ENCODE measurements at regions not wholly inside any gene's neighbourhood (a gene's known extent, or its start where the extent isn't known, plus 50 kb on each side); places are given as distances from the start of the nearest gene placed in this dataset.

DNA sequence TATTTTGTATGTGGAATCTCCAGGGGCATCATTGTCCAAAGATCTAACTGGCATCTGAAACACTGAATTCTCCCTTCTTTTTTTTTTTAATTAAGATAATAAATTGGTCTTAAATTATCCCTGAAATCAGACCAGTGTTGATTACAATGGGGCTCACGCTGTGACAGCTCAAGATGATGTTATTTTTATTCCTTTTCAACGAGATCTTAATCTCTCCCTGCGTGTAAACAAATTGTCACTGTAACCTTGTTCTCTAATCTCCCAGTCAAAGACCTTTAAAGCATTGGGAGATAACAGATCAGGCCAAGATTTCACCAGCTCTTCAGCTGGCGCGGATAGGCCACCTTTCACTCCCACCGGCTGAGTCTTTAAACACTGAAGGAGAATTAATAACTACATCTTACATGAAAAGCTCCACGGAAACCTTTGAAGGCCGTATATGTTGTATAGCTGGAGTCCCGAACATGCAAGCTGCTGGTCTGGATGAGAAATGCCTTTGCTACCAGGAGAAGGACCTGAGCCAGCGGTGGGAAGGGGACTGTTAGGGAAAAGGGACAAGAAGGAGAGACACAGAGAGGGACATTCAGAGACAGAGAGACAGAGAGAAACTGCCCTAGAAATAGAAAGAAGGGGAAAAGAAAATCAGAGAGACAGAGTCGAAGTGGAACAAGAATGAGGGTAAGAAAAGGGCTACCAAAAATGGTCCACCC lies 418.8 kb upstream of the NR2F2 start:
- no peaks in the 10 kb centered on the region for H3K36me3 Mint-ChIP-seq (ENCODE audit: unreplicated experiment)
- DNase-seq: no peak
- peaks cover 4% of the 10 kb centered on the region for H3K4me1 Mint-ChIP-seq (ENCODE audit: low read depth, unreplicated experiment)
- peaks cover 1% of the 10 kb centered on the region for H3K27me3 Mint-ChIP-seq (ENCODE audit: unreplicated experiment)
- no peaks in the 10 kb centered on the region for H3K9me3 Mint-ChIP-seq (ENCODE audit: unreplicated experiment)
- no peak overlapping the region for H3K27ac Mint-ChIP-seq (ENCODE audit: unreplicated experiment)
- H3K4me3 Mint-ChIP-seq (ENCODE audit: unreplicated experiment): no peak overlapping the region
- TF ChIP-seq, protein P1, sequence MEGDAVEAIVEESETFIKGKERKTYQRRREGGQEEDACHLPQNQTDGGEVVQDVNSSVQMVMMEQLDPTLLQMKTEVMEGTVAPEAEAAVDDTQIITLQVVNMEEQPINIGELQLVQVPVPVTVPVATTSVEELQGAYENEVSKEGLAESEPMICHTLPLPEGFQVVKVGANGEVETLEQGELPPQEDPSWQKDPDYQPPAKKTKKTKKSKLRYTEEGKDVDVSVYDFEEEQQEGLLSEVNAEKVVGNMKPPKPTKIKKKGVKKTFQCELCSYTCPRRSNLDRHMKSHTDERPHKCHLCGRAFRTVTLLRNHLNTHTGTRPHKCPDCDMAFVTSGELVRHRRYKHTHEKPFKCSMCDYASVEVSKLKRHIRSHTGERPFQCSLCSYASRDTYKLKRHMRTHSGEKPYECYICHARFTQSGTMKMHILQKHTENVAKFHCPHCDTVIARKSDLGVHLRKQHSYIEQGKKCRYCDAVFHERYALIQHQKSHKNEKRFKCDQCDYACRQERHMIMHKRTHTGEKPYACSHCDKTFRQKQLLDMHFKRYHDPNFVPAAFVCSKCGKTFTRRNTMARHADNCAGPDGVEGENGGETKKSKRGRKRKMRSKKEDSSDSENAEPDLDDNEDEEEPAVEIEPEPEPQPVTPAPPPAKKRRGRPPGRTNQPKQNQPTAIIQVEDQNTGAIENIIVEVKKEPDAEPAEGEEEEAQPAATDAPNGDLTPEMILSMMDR (IDR thresholded peaks at IDR 0.05; ENCODE audit: partially characterized antibody, unreplicated experiment): no peak

DNA sequence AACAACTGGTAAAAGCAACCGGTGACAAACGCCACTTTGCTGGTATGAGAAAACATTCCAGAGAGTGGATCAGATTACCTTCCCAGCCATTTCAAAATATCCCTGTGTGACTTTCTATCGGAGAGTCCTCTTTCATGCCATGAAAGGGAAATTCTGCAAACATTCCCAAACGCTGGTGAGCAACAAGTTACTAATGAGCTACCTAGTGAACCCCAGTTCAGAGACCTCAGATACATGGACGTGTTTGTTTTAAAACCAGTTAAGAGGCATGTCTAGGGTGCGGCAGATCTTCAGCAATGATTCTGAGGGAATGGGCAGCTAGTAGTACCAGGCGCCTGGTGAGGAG lies 418.2 kb upstream of the NR2F2 start:
- peaks cover 4% of the 10 kb centered on the region for H3K4me1 Mint-ChIP-seq (ENCODE audit: low read depth, unreplicated experiment)
- no peaks in the 10 kb centered on the region for H3K36me3 Mint-ChIP-seq (ENCODE audit: unreplicated experiment)
- TF ChIP-seq, protein P1 (IDR thresholded peaks at IDR 0.05; ENCODE audit: partially characterized antibody, unreplicated experiment): no peak
- no peak overlapping the region for H3K27ac Mint-ChIP-seq (ENCODE audit: unreplicated experiment)
- no peak for DNase-seq
- H3K27me3 Mint-ChIP-seq (ENCODE audit: unreplicated experiment): peaks cover 1% of the 10 kb centered on the region
- no peaks in the 10 kb centered on the region for H3K9me3 Mint-ChIP-seq (ENCODE audit: unreplicated experiment)
- H3K4me3 Mint-ChIP-seq (ENCODE audit: unreplicated experiment): no peak overlapping the region

- no peak for DNase-seq
- Mint-ChIP-seq H3K4me3 (ENCODE audit: unreplicated experiment) (no peak overlapping the region), H3K36me3 (ENCODE audit: unreplicated experiment) (no peaks in the 10 kb centered on the region), H3K27me3 (ENCODE audit: unreplicated experiment) (peaks cover 1% of the 10 kb centered on the region), H3K9me3 (ENCODE audit: unreplicated experiment) (no peaks in the 10 kb centered on the region), H3K27ac (ENCODE audit: unreplicated experiment) (no peak overlapping the region), H3K4me1 (ENCODE audit: low read depth, unreplicated experiment) (peaks cover 4% of the 10 kb centered on the region)
- TF ChIP-seq, protein P1 (IDR thresholded peaks at IDR 0.05; ENCODE audit: partially characterized antibody, unreplicated experiment): no peak
Observed at GRCh38 chr15:95912728-95913127, 417.8 kb upstream of the NR2F2 start.

- Mint-ChIP-seq H3K9me3 (ENCODE audit: unreplicated experiment) (no peaks in the 10 kb centered on the region), H3K4me3 (ENCODE audit: unreplicated experiment) (no peak overlapping the region), H3K4me1 (ENCODE audit: low read depth, unreplicated experiment) (no peaks in the 10 kb centered on the region), H3K36me3 (ENCODE audit: unreplicated experiment) (no peaks in the 10 kb centered on the region), H3K27me3 (ENCODE audit: unreplicated experiment) (peaks cover 1% of the 10 kb centered on the region), H3K27ac (ENCODE audit: unreplicated experiment) (no peak overlapping the region)
- DNase-seq: no peak
- TF ChIP-seq, protein P1 (IDR thresholded peaks at IDR 0.05; ENCODE audit: partially characterized antibody, unreplicated experiment): no peak
Observed at GRCh38 chr15:95916568-95916967, 413.9 kb upstream of the NR2F2 start.

DNA sequence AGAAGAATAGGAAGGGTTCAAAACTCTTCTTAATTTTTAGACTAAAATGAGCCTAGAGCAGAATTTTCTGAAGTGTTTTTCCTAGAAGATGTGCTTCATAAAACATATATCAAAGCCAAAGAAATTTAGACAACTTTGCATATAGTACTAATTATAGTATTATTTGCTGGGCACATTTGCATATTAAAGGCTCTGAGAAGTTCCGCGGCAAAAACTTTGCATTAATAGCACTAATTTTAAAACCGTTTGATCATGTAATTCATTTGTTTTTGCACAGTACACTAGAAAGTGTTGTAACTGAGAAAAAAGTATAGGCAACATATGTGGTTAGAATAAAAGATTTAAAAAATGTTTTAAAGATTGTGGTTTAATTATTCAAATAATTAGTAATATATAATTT lies 412.0 kb upstream of the NR2F2 start:
- H3K4me1 Mint-ChIP-seq (ENCODE audit: low read depth, unreplicated experiment): no peaks in the 10 kb centered on the region
- H3K9me3 Mint-ChIP-seq (ENCODE audit: unreplicated experiment): no peaks in the 10 kb centered on the region
- no peak overlapping the region for H3K4me3 Mint-ChIP-seq (ENCODE audit: unreplicated experiment)
- no peak overlapping the region for H3K27ac Mint-ChIP-seq (ENCODE audit: unreplicated experiment)
- no peaks in the 10 kb centered on the region for H3K36me3 Mint-ChIP-seq (ENCODE audit: unreplicated experiment)
- H3K27me3 Mint-ChIP-seq (ENCODE audit: unreplicated experiment): no peaks in the 10 kb centered on the region
- DNase-seq: no peak
- TF ChIP-seq, protein P1 (IDR thresholded peaks at IDR 0.05; ENCODE audit: partially characterized antibody, unreplicated experiment): no peak

All from glutamatergic neuron (in vitro differentiated cells).